ENCODE measurements at regions not wholly inside any gene's neighbourhood (a gene's known extent, or its start where the extent isn't known, plus 50 kb on each side); places are given as distances from the start of the nearest gene placed in this dataset.

DNA sequence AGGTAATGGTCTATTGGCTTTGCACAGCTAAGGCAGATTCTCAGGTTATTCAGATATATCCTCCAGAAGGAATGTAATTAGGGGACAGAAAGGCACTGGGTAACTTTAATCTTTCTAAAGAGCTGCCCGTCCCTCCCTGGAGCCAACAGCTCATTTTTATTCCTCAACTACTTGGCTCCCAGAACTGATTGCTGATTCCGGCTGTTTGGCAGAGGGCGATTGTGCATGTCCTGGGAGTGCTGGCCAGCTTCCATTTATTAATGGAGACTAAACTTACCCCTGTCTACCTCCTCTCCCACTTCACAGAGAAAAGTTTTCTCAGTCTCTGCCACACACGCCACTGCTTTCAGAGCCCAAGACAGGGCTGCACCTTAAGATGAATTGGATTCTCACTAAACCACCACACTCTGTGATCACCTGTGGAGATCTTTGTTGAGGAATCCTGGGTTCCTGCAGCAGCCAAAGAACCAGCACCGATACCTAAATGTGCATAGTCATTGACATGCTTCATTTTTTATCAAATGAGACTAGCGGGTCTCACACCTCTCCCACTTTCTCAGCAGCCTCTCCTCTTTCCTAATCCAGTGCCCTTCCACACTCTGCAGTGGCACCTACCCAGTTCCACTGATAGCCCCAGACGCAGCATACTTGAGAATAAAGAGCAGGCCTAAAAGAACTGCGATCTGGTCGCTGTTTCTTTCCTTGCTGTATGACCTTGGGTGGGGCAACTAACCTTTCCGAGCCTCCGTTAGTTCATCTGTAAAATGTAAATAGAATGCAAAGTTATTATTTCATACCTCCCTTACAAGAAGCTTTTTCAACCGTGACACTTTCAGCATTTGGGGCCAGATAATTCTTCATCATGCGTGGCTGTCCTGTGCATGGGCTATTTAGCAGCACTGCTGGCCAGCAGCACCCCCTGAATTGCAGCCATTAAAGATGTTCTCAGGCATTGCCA, 648.7 kb downstream of the UQCRFS1 start:
- Histone ChIP-seq H3K9me3 (replicated peaks; ENCODE audit: control insufficient read depth, insufficient read depth, low read length) (no peaks in the 10 kb centered on the region), H2AFZ (ENCODE audit: low read depth, low read length) (no peak overlapping the region), H3K36me3 (ENCODE audit: control insufficient read depth in 2 of 2, extremely low read depth in 1 of 2, insufficient read depth in 2 of 2, low read length in 2 of 2) (no peaks in the 10 kb centered on the region), H3K4me1 (ENCODE audit: control insufficient read depth, extremely low read depth, insufficient read depth, low read length) (no peaks in the 10 kb centered on the region), H3K79me2 (ENCODE audit: control insufficient read depth, insufficient read depth, low read length) (no peaks in the 10 kb centered on the region), H4K20me1 (replicated peaks; ENCODE audit: control insufficient read depth, extremely low read depth, insufficient read depth, low read length) (no peaks in the 10 kb centered on the region), H3K4me3 (replicated peaks in 1 of 3; ENCODE audit: insufficient read depth in 1 of 3, low read depth in 1 of 3, low read length in 3 of 3) (no peak overlapping the region), H3K27me3 (ENCODE audit: control insufficient read depth in 2 of 2, insufficient read depth in 2 of 2, low read length in 2 of 2) (no peaks in the 10 kb centered on the region), H3K27ac (ENCODE audit: insufficient read depth, low read depth, low read length) (no peak overlapping the region), H3K9me1 (replicated peaks; ENCODE audit: control insufficient read depth, extremely low read depth, insufficient read depth, low read length) (no peaks in the 10 kb centered on the region), H3K9ac (replicated peaks; ENCODE audit: extremely low read depth, insufficient read depth, low read length) (no peak overlapping the region), H3K4me2 (ENCODE audit: insufficient read depth, low read length) (no peak overlapping the region)
- POLR2A ChIA-PET = no interaction called here
- DNase-seq (ENCODE audit: low read depth, low spot score) = no peak
- FAIRE-seq = no peak
- TF ChIP-seq GATA2 (IDR thresholded peaks at IDR 0.05; ENCODE audit: insufficient read depth, insufficient read length, low read depth, low read length) (no peak), POLR2AphosphoS5 (IDR thresholded peaks at IDR 0.05; ENCODE audit: insufficient read depth, low read depth, low read length) (no peak), FOS (IDR thresholded peaks at IDR 0.05; ENCODE audit: borderline replicate concordance, insufficient read depth, low read length) (no peak), EZH2 (IDR thresholded peaks at IDR 0.05; ENCODE audit: borderline replicate concordance, low read depth, low read length, severe bottlenecking) (no peak), JUN (IDR thresholded peaks at IDR 0.05; ENCODE audit: borderline replicate concordance, insufficient read depth, insufficient read length, low read depth) (no peak), MYC (IDR thresholded peaks at IDR 0.05; ENCODE audit: low read depth, low read length) (no peak), POLR2A (IDR thresholded peaks at IDR 0.05; ENCODE audit: low read depth, low read length) (no peak)
- TF ChIP-seq, protein P1, sequence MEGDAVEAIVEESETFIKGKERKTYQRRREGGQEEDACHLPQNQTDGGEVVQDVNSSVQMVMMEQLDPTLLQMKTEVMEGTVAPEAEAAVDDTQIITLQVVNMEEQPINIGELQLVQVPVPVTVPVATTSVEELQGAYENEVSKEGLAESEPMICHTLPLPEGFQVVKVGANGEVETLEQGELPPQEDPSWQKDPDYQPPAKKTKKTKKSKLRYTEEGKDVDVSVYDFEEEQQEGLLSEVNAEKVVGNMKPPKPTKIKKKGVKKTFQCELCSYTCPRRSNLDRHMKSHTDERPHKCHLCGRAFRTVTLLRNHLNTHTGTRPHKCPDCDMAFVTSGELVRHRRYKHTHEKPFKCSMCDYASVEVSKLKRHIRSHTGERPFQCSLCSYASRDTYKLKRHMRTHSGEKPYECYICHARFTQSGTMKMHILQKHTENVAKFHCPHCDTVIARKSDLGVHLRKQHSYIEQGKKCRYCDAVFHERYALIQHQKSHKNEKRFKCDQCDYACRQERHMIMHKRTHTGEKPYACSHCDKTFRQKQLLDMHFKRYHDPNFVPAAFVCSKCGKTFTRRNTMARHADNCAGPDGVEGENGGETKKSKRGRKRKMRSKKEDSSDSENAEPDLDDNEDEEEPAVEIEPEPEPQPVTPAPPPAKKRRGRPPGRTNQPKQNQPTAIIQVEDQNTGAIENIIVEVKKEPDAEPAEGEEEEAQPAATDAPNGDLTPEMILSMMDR (IDR thresholded peaks at IDR 0.05; ENCODE audit: extremely low read depth in 1 of 2, insufficient read depth in 1 of 2, low read depth in 1 of 2, low read length in 2 of 2) = no peak
- TF ChIP-seq, protein P2, sequence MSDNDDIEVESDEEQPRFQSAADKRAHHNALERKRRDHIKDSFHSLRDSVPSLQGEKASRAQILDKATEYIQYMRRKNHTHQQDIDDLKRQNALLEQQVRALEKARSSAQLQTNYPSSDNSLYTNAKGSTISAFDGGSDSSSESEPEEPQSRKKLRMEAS (IDR thresholded peaks at IDR 0.05; ENCODE audit: insufficient read depth, insufficient read length) = no peak
- intact Hi-C loops (cut with micrococcal nuclease) = no loop called here
- no TSS peak for BruUV-seq (replicated peaks)
- CTCF ChIA-PET = no interaction called here
- dilution Hi-C loops (cut with MboI; ENCODE audit: extremely low pct_ligation_motif_present, low sequenced_read_pairs) = no loop called here

Measured in endothelial cell of umbilical vein (primary cell).